ENCODE measurements at regions not wholly inside any gene's neighbourhood (a gene's known extent, or its start where the extent isn't known, plus 50 kb on each side); places are given as distances from the start of the nearest gene placed in this dataset.

DNA sequence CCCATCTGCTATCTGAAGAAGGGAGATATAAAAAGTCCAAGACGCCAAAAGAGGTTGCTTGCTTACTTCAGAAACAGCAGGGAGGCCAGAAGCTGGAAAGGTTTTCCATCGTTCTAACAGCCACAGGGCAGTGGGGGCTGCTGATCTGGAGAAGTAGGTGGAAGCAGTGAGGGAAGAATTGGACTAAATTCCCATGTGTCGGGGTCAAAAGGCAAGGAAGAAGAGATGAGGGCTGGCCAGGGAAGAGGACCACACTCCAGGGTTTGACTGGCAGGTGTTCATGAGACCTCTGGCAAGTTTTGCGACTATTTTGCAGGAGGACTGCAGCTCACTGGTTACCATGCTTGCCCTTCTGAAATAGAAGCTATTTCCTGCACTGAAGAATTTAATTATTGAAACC, 91.0 kb downstream of the SCG2 start (continued):
- TF ChIP-seq ZZZ3 (IDR thresholded peaks at IDR 0.05; ENCODE audit: control insufficient read depth, insufficient read length, low read depth) (no peak), MEF2A (IDR thresholded peaks at IDR 0.05; ENCODE audit: insufficient read depth, low read depth, low read length) (no peak), SMAD1 (IDR thresholded peaks at IDR 0.05; ENCODE audit: low read depth, partially characterized antibody) (no peak), IKZF1 (conservative IDR thresholded peaks at IDR 0.05) (no peak), STAT1 (conservative IDR thresholded peaks at IDR 0.05) (no peak)

DNA sequence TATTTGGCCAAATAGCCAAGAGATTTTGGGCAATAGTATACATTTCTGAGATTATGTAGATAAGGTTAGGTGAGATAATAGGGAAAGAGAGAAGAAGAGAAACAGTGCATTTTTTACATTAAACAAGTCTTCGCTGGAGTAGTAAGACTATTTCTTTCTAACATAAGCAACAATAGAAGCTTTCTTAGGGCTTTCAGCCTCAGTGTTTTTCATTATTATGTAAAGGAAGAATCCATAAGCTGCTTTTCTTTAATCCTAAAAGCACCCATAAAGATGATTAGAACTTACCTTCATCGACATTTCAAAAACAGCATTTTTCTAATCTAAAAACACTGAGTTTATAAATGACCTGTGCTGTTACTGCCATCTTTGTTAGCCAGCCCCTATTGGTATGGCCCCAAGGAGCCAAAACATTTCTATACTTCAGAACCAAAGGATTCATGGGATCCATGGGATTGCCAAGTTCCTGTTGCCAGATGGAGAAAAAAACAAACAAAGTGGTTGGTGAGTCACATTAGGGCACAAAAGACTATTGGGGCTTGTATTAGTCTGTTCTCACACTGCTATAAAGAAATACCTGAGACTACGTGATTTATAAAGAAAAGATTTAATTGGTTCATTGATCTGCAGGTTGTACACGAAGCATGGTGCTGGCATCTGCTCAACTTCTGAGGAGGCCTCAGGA, 88.2 kb downstream of the SCG2 start:
- H3K27me3 ChIP-seq (replicated peaks in 1 of 2; ENCODE audit: control insufficient read depth in 2 of 2, insufficient read depth in 2 of 2, low read length in 1 of 2), result no peaks in the 10 kb centered on the region; a peak in 1 of 4 replicates
- in situ Hi-C loops (cut with MboI) (no loop called here), intact Hi-C loops (cut with micrococcal nuclease; ENCODE audit: unreplicated experiment) (no loop called here)
- H3K36me3 ChIP-seq (ENCODE audit: control insufficient read depth in 2 of 2, insufficient read depth in 2 of 2, low read length in 1 of 2), result no peaks in the 10 kb centered on the region
- TF ChIP-seq, protein P1, sequence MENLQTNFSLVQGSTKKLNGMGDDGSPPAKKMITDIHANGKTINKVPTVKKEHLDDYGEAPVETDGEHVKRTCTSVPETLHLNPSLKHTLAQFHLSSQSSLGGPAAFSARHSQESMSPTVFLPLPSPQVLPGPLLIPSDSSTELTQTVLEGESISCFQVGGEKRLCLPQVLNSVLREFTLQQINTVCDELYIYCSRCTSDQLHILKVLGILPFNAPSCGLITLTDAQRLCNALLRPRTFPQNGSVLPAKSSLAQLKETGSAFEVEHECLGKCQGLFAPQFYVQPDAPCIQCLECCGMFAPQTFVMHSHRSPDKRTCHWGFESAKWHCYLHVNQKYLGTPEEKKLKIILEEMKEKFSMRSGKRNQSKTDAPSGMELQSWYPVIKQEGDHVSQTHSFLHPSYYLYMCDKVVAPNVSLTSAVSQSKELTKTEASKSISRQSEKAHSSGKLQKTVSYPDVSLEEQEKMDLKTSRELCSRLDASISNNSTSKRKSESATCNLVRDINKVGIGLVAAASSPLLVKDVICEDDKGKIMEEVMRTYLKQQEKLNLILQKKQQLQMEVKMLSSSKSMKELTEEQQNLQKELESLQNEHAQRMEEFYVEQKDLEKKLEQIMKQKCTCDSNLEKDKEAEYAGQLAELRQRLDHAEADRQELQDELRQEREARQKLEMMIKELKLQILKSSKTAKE (IDR thresholded peaks at IDR 0.05; ENCODE audit: low read depth, poor library complexity, severe bottlenecking), result no peak
- TF ChIP-seq SMARCA5 (IDR thresholded peaks at IDR 0.05) (no peak), IKZF2 (IDR thresholded peaks at IDR 0.05) (no peak), YBX1 (IDR thresholded peaks at IDR 0.05) (no peak), ESRRA (IDR thresholded peaks at IDR 0.05; ENCODE audit: low read length) (no peak)
- TF ChIP-seq, protein P2, sequence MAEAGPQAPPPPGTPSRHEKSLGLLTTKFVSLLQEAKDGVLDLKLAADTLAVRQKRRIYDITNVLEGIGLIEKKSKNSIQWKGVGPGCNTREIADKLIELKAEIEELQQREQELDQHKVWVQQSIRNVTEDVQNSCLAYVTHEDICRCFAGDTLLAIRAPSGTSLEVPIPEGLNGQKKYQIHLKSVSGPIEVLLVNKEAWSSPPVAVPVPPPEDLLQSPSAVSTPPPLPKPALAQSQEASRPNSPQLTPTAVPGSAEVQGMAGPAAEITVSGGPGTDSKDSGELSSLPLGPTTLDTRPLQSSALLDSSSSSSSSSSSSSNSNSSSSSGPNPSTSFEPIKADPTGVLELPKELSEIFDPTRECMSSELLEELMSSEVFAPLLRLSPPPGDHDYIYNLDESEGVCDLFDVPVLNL (IDR thresholded peaks at IDR 0.05; ENCODE audit: low read depth, low read length), result no peak
- no peaks in the 10 kb centered on the region for H3K4me1 ChIP-seq (ENCODE audit: control insufficient read depth, insufficient read depth, low read length)
- WGBS (ENCODE audit: insufficient coverage, insufficient replicate concordance, low lambda C conversion rate, missing lambda C conversion rate), result 29% methylated on average over 4 of the region's 4 CpGs
- H4K20me1 ChIP-seq (ENCODE audit: control insufficient read depth, insufficient read depth), result no peaks in the 10 kb centered on the region
- no peak overlapping the region for H3K9ac ChIP-seq (ENCODE audit: control insufficient read depth, insufficient read depth, low read length)
- FAIRE-seq (no peak), ATAC-seq (no peak), DNase-seq (ENCODE audit: low read depth, low spot score) (no peak)
- H3K4me2 ChIP-seq (ENCODE audit: control insufficient read depth, insufficient read depth), result no peak overlapping the region
- H2AFZ ChIP-seq (ENCODE audit: control insufficient read depth, low read depth, low read length), result no peak overlapping the region
- H3K4me3 ChIP-seq, result no peak overlapping the region
- ChIA-PET RAD21 (ENCODE audit: unreplicated experiment) (no interaction called here), CTCF (no interaction called here), POLR2A (no interaction called here), SMC1A (ENCODE audit: uncharacterized antibody, unreplicated experiment) (interaction anchor here (1.1 kb wide), 1 partner anchor 12 kb away, joined by 3 read pairs; no protein-coding TSS in a partner anchor)
- H3K9me3 ChIP-seq (replicated peaks; ENCODE audit: control insufficient read depth, insufficient read depth, low read length), result no peaks in the 10 kb centered on the region
- BruUV-seq (replicated peaks), result no TSS peak
- no peaks in the 10 kb centered on the region for H3K79me2 ChIP-seq (ENCODE audit: control insufficient read depth, insufficient read depth, low read length)
- no peak overlapping the region for H3K27ac ChIP-seq (ENCODE audit: control insufficient read depth, insufficient read depth)

All from GM12878 (cell line).